Islet of Langerhans (tissue), 1 donor: ENCODE measurements at regions not wholly inside any gene's neighbourhood (a gene's known extent, or its start where the extent isn't known, plus 50 kb on each side); places are given as distances from the start of the nearest gene placed in this dataset.
"Not testable (repeated sequence)": the region's sequence is repeated elsewhere in the genome, so short reads cannot be mapped to it uniquely, and the experiment has no call there.

Experiments
- FAIRE-seq: peaks from one replicate; lab custom pipeline; 2011; peaks lifted over from hg19 to GRCh38; lab: Jason Lieb, UNC

DNA sequence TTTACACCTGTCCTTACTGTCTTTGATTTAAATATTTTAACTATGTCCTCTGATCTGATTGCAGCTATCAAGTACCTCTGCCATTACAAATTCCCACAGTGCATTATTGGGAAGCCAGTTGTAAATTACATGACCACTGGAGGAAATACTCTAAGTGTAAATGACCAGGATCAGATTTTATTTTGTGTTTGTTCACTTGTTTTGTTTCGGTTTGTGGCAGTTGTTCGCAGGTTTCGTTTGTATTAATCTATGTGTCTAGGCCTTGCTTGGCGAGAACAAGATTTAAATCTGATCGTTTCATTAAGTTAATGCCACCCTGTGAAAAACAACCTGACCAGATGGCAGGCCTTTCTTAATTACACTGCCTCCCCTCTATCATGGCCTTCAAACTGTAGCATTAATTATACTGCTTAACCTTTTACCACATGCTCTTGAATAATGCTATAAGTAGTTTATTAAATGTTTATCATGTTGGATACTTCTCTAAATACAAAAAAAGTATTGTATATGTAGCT, 990.1 kb downstream of the TMTC2 start:
- peak; percentile 82 for FAIRE-seq

DNA sequence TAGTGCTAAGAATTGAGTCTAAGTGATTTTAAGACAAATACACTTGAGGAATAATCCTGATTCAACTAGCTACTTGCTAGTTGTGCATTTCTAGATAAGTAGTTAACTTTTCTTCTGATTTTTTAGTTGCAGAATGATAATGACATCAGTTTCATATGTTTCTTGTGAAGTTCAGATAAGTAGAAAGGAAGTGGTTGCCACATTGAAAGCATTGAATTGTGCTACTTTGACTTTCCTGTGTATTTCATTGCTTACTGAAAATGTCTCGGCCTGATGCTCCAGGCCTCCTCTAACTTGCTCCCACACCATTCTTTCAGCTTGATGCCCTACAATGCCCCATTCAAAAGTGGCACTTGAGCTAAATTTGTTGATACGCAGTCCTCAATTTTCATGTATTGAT, 980.0 kb downstream of the TMTC2 start:
- FAIRE-seq, result no peak

DNA sequence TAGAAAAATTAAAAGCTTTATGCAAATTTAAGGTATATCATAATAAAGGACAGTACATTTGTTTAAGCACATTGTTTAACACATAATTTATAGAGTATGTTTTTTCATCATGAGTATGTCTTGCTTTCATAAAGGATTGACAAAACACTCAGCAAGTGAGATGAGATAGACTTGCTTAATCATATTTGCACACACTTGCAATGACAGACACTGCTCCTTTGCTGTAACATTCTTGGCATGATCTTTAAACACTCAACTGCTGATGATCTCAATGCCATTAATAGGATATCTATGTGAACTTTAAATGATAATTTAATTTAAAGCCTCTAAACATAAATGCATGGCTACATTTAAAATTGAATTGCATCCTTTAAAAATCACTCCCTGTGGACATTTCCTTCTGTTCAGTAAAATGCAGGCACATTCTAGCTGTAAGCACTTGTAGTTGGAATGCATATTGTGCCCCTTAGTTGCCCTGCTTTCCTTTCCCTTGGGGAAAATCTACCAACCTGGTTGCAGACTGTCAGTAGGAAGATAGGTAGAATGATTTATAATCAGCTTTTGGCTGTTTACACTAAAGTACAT, 979.0 kb downstream of the TMTC2 start:
- no peak for FAIRE-seq

DNA sequence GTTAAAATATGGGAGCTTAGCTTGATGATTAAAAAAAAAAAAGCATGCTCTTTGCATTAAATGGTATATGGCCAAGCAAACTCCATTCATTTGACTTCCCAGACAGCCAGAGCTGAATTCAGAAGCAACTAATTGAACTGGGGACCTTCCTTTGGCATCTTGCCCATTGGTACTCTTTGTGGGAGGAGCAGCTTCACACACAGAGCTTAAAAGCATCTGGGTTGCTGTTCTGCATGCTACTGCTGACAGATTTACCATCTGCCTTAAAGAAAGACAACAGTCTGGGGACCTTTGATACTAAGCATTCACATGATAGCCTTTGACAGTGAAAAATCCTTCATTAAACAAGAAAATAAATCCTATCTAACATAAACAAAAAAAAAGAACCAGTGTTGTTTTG, 977.9 kb downstream of the TMTC2 start:
- no peak for FAIRE-seq

DNA sequence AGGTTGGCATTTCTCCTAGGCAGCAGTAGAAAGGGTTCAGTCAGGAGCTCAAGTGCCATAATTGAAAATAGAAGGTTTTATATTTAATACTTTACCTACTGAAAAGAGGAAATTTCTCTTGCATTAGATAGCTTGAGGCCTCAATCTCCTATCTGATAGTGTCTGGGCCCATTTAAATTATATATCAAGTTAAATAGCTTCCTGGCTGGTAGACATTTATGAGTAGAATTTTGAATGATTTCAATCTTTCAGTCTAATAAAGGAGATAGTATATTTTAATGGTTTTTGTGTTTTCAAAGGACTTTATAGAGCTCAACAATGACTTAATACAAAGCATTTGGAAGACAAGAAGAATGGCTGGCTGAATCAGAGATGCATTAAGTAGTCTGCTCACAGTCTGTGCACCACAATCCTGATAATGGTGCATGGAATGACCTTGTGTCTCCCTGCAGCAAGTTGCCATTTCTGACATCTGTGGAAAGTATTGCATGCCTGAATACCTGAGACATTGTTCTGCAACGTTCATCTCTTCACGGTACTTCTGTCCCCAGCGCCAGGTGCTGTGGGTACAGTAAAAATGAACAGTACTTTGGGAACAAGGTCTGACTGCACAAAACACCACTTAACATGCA, 974.1 kb downstream of the TMTC2 start:
- FAIRE-seq, result no peak

DNA sequence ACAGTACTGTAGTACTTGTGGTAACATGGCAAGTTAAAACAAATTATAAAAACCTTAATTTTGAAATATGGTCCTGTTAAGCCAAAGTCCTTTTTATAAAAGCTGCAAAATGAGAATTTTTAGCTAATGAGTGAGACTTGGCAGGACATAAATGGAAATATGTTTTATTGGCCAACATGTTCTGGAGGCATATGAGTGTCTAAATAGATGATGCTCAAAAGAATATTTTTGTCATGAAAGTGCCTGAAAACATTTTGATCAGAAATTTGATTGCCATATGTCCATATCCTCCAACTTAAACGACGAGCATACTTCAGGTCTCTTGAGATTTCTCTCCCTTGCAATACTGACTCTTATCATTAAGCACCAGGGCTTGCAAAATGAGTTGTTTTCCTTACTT, 972.6 kb downstream of the TMTC2 start:
- no peak for FAIRE-seq

DNA sequence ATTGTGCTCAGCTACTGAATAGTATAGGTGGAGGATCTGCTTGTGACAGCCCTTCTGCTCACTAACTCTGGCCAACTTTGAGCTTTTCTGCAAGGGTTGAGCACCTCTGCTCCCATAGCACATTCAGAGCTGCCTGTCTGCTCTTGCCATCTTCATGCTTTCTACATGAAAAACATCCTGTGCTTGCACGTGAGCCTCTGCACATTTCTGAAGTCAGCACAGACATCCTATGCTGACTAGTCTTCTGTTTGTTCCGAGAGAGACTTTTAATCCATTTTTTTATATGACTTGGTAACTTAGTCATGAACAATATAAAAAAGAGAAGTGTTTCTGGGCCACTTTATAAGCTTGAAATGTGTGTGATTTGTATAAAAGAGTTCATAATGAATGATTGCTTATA, 969.3 kb downstream of the TMTC2 start:
- no peak for FAIRE-seq

DNA sequence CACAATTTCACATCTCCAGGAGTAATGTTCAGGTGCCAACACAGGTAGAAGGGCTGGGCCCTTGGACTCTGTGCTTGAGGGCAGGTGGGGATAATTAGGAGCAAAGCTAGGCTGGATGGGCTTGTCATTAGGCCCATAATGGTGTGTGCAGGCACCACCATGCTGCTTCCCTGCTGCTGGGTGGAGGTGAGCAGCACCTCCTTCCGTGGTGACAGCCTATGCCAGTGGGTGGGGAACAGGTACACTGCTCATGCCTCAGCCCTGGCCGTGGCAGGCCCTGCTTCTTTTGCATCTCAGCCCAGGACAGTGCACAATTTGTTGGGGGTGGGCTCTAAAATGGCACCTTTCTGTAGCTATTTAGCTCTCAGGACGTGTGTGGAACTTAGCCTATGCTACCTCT, 955.5 kb downstream of the TMTC2 start:
- FAIRE-seq, result no peak

DNA sequence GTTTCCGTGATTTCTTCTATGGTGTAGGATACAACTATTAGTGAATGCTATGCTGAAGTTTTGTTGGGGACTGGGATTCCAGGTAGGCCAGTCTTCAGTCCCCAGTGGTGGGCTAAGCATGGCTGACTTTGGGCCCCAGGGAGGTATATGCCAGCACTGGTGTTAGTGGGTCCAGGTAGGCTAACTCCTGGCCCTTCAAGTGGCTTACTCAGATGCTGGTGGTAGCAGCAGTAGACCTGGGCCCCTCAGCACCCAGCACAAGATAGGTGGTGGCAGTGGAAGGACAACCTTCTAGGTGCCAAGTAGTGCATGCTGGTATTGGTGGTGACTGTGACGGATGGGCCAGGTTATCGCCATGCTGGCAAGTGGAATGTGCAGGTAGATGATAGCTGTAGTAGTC, 955.1 kb downstream of the TMTC2 start:
- FAIRE-seq, result no peak

DNA sequence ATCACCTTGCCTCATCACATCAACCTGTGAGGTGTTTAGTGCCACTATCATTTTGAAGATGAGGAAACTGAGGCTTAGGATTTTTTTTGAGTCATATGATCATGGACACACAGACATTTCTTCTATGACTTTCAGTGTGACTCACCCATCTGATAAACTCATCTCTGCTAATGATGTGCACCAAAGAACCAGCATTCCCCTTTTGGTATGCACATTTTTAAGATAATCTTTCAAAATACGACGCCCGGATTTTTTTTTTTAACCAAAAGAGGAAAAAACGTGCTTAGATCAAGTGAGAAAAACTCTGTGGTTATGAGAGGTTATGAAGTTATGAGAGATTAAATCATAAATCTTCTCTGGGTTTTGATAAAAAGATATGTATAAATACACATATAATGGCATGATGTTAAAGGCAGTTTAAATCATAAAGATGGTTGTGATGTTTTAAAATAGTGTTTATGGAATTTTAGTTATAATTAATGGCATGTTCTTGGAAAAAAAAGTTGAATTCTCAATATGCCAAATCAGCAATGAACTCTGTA, 948.1 kb downstream of the TMTC2 start:
- no peak for FAIRE-seq

DNA sequence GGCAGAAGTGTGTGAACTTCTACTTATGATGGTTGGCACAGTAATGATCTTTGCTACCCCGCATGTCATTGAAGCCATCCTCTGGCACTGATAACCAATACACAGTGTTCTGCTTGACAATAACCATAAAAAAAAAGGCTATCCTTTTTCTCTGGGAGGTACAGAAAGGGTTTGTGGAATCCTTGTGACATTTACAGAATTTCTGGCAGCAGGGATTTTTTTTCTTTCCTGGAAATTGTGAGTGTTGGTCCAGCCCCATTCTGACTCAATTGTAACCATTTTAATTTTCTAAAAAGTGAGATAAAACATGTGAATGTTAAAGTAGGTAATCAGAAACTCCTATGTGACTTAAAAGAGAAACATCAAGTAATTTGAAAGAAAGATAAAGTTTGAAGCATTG, 943.8 kb downstream of the TMTC2 start:
- no peak for FAIRE-seq

DNA sequence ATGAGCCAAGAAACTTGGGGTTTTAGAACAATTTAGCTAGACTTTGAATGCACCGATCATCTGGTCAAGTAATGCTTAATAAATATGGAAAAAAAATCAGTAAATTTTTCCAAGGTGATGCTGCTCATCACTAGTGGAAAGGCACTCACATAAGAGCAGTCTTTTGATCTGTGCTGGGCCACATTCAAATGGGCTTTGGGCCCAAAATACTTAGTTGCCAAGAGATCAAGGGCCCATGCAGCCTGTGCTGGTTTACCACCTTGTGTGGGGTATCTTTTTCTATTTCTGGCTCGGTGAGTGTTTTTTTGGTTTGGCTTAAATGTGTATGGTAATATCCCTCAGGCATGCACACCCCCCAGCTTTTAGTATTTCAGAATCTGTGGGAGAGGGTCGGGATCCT, 943.2 kb downstream of the TMTC2 start:
- no peak for FAIRE-seq

DNA sequence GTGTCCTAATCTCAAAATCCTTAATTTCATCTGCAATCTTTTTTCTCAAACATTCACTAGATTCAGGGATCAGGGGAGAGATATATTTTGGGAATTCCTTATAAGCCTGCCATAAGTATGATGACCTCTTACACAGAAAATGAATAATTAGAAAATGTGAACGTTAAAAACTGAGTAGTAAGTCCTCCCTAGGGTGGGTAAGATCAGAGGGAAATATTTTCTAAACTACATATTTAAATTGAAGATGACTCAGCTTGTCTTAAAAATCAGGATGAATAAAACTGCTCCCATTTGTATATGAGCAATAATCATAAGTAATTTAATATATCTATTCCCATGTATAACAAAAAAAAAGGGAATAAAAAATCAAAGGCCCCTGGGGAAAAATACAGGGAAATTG, 935.5 kb downstream of the TMTC2 start:
- FAIRE-seq, result no peak

DNA sequence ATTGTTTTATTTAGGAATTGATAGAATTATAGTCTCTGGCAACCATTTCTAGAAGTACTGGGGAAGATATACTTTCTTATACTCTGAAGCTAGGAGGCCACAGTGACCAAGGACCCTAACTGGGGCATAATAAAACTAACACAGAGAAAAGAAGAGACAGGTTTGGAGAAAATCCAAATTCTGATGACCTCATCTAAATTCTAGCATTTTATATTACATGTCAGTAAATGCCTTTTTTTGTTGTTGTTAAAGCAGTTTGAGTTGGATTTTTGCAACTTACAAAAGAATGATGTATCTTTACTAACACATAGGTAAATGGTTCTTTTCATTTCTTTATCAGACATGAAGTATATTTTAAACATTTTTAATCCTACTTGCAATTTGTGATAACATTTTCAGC, 933.3 kb downstream of the TMTC2 start:
- FAIRE-seq, result no peak

DNA sequence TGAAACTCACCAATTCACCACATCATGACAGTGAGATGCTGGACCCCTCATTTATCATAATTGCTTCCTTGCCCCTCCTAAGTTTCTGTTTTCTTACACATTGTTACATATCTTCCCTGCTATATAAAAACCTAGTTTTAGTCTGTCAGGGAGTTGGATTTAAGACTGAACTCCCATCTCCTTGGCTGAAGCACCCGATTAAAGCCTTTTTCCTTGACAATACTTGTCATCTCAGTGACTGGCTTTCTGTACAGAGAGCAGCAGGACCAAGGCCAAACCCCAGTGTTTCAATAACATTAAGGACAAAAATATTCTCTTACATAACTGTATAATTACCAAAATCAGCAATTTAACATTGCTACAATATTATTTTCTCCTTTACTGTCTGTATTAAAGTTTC, 928.4 kb downstream of the TMTC2 start:
- FAIRE-seq, result no peak

DNA sequence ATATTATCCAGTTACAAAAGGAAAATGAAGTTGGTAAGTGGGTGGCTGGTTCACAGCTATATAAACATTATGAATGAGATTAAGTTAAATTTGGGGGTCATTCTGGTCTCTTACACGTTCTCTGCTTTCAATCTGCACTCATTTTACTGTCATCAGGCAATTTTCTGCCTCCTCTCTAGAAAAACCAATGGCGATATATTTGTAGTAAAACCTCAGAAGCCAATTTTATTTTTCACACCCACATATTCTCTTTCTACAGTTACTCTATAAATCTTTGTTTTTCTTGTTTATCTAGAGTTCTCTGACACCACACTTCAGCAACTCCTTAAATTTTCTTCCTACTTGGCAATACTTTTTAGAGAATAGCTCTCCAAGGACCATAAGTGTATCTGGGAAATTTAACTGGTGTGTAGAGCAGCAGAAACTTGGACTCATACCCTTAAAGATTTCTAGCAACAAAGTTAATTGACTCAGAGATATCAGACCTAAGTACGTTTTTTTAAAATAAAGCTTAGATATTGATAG, 926.9 kb downstream of the TMTC2 start:
- no peak for FAIRE-seq

DNA sequence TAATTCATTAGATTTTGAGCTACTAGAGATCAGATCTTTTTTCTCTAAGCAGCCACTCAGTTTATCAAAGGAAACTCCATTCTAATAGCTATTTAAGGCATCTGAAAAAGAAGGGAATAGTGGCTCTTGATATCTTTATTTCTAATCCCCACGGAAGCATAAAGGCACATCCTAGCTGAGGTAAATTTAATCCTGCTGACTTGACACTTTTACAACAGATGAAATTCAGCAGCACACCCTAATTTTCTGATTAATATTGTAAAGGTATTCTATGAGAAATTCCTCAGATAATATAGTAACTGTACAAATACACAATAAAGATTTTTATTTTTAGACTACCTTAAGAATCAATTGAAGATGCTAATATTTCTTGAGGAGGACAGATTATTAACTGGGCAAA, 916.4 kb downstream of the TMTC2 start:
- no peak for FAIRE-seq

DNA sequence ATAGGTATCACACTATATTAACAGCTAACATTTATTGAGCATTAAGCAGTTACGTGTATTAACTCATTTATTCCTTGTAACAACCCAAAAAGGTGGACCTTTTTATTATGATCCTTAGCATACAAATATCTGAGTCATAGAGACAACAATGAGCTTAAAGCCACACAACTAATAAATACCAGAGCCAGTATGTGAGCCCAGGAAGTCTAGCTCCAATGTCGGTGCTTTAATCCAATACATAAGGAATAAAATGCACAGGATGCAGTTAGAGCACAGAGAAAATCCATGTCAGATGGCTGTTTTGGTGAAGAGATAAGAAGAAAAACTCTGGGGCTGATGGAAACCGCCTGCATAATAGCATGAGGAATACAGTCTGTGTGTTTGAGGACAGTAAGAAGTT, 888.6 kb downstream of the TMTC2 start:
- no peak for FAIRE-seq

DNA sequence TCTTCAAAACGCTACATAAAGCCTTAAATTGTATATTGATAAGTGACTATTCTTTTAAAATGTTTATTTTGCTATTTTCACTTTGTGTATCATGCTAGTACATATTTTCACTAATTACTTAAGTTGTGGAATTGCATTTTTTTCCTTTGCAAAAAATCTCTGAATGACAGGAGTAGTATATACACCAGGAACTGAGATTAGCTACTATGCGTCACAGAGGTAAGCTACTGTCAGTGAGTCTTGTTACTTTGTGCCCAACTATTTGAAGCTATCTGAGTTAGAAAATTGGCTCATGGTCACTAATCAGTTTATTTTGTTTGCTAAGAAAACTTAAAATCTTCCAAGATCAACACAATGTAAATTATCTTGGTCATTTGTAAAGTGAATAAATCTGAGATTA, 887.4 kb downstream of the TMTC2 start:
- FAIRE-seq, result no peak

DNA sequence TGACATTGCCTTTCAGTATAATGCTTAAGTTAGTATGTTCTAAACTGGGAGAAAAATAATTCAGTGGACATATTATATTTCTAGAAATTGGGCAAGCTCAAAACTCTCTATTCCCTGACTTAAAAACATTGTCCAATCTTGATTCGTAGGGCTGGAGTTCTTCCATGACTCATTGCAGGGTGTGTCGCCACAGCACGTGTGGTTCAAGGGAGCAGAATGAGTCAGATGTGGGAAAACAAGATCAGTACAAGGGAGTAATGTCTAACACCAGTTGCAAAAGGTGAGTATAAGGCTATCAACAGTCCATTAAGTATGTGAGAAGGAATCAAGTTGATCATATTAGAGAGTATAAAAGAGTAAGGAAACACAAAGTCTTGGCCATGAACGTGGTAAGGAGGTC, 887.0 kb downstream of the TMTC2 start:
- FAIRE-seq, result no peak

DNA sequence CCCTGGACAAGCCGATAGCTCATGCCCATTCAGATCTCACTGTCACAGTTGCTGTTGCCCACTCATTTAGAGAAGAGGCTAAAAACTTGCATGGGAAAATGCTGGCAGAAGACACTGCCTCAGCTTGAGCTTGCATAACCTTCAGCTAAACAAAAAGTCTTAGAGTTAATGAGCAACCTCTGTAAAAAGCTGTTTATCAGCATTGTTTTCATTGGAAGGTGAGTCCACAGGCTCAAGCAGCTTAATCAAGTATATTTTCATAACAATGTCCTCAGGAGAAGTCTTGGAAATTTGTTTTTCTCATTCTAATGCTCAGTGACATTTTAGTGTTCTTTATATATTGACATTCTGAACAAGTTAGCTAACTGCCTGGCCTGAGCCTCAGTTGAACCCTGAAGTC, 872.9 kb downstream of the TMTC2 start:
- FAIRE-seq, result no peak

DNA sequence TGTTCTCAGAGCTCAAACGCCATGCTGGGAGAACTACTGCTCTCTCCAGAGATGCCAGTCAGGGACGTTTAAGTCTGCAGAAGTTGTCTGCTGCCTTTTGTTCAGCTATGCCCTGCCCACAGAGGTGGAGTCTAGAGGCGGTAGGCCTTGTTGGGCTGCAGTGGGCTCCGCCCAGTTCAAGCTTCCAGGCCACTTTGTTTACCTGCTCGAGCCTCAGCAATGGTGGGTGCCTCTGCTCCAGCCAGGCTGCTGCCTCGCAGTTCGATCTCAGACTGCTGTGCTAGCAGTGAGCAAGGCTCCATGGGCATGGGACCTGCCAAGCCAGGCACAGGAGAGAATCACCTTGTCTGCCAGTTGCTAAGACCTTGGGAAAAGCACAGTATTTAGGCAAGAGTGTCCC, 869.3 kb downstream of the TMTC2 start:
- not testable (repeated sequence) for FAIRE-seq

DNA sequence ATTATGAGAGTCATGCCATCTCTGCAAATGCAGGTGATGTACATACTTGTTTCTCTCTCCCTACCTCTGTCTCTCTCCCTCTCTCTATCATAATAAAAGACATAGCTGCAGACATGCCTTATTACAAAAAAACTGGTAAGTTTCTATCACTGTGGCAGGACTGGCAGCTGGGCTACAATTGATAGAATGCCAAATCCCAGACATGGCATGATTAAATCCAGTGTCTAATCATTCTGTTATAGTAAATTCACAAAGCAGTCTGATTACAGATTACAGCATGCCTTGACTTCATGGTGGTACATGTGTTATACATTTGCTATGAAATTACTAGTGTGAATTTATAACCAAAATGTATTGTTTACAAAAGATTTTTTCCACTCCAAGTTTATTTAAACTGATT, 854.7 kb downstream of the TMTC2 start:
- FAIRE-seq, result no peak

DNA sequence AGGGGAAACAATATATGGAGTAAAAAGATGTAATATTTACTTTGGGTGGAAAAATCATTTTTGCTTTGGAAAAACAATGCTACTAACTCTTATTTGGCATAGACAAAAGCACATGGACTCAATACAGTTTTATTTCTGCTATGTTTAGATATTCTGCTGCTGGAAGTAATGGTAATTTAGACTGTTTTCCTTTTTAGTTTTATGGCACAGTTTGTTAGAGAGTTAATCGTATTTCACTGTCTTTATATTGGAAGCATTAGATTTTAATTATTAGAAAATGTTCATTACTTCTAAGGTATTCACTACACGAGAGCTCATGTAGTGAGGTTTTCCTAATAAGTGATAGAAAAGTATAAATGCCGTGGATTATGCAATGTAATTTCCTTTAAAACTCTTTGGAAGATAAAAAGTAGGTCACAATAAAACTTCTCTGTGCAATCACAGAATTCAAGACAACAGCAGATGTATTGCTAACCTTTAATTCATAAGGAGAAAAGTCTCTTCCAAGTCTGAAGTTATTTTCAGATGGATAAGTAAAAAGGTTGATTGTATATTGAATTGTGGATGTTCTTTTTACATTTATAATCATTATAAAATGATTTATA, 851.8 kb downstream of the TMTC2 start:
- FAIRE-seq, result no peak
